ENCODE measurements at regions not wholly inside any gene's neighbourhood (a gene's known extent, or its start where the extent isn't known, plus 50 kb on each side); places are given as distances from the start of the nearest gene placed in this dataset.

DNA sequence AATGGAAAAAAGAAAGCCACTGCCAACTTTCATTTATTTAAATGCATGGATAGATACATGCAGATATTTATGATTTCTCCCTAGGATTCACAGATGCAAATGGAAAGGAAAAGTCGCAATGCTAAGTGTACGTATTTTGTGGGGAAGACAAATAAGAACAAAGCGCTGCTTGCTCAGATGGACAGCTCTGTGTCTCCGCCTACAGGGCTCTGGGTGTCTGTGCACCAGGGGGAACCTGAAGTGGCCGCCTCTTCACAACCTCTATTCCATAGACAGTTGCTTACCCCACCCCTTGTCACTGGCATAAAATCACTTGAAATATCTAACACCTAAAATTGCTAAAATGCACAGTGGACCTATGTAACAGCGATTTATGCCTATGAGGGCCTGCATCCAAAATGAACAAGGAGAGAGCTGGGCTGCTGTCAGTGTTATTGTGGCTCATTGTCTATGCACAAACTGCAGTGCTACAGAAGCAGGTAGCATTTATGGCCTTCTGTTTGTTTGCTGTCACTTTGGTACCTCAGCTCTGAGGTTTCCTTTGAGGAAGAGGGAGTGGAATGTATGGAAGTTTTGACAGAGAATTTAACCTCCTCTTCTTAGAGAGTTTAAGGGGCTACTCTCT is 58.6 kb upstream of the PAGE1 start:
- Histone ChIP-seq H3K4me3 (no peak overlapping the region), H3K9me3 (no peaks in the 10 kb centered on the region), H3K4me1 (ENCODE audit: low read depth) (no peaks in the 10 kb centered on the region), H3K36me3 (ENCODE audit: low read depth) (no peaks in the 10 kb centered on the region)
- TF ChIP-seq CTCF (IDR thresholded peaks at IDR 0.05), result peak; percentile 49
- DNase-seq (peak in 2 of 3 donors; percentile 35 to 36), ATAC-seq (peak; percentile 59)
- intact Hi-C loops (cut with DNase I, micrococcal nuclease), result loop anchor here in 1 of 2 donors (5.0 kb wide), 1 partner anchor 462 kb away; no protein-coding TSS in a partner anchor

- DNase-seq (no peak), ATAC-seq (no peak)
- Histone ChIP-seq H3K36me3 (ENCODE audit: low read depth) (no peaks in the 10 kb centered on the region), H3K4me1 (ENCODE audit: low read depth) (no peaks in the 10 kb centered on the region), H3K4me3 (no peak overlapping the region), H3K9me3 (no peaks in the 10 kb centered on the region)
- intact Hi-C loops (cut with DNase I, micrococcal nuclease), result loop anchor here in 1 of 2 donors (5.0 kb wide), 1 partner anchor 461 kb away; no protein-coding TSS in a partner anchor
- no peak for TF ChIP-seq CTCF (IDR thresholded peaks at IDR 0.05)
These were observed 57.9 kb upstream of the PAGE1 start for GRCh38 chrX:49753691-49754090.

DNA sequence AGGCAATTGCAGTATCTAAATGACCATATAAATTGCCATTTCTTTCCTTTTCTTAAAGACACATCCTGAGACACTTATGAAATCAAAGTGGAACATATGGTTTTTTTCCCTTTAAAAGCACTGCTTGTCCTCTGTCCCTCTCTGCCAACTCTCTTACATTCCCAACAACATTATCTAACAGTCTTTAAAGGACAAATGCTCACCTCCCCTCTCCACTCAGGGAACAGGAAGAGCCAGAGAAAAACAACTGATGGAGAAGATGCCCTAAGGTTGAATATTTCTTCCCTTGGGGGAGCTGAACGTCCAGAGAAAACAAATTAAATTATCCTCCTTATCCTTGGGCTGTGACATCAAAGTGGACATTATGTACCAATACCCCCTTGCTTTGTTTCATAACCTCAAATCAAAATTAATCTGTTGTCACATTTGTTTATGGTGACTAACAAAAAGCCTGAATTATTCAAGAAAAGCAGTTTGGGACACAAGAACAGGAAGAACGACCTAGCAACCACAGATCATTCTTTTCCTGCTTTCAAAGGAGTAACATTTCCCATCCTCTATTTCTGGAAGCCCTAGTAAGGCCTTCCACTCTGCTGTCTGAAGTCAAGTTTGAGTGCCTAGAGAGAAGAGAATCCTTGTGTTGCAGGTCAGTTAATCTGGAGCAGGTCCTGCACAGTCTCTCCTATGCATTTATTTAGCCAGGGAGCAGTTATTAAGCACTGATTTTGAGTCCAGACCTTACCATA is 52.6 kb upstream of the PAGE1 start:
- no peaks in the 10 kb centered on the region for H3K9me3 ChIP-seq
- no peaks in the 10 kb centered on the region for H3K4me1 ChIP-seq (ENCODE audit: low read depth)
- H3K36me3 ChIP-seq (ENCODE audit: low read depth), result no peaks in the 10 kb centered on the region
- ATAC-seq (no peak), DNase-seq (no peak)
- no peak overlapping the region for H3K4me3 ChIP-seq
- TF ChIP-seq CTCF (IDR thresholded peaks at IDR 0.05), result no peak
- intact Hi-C loops (cut with DNase I, micrococcal nuclease), result no loop called here

- H3K9me3 ChIP-seq, result no peaks in the 10 kb centered on the region
- ATAC-seq (no peak), DNase-seq (no peak)
- no peaks in the 10 kb centered on the region for H3K4me1 ChIP-seq (ENCODE audit: low read depth)
- H3K4me3 ChIP-seq, result no peak overlapping the region
- TF ChIP-seq CTCF (IDR thresholded peaks at IDR 0.05), result no peak
- no peaks in the 10 kb centered on the region for H3K36me3 ChIP-seq (ENCODE audit: low read depth)
- intact Hi-C loops (cut with DNase I, micrococcal nuclease), result no loop called here
These were observed 50.5 kb upstream of the PAGE1 start for GRCh38 chrX:49746306-49746705.
